Activated T-cell treated with anti-CD3 and anti-CD28 coated beads, Interleukin-2, amount 50 U/mL, for 24 hours (primary cell): ENCODE measurements at regions not wholly inside any gene's neighbourhood (a gene's known extent, or its start where the extent isn't known, plus 50 kb on each side); places are given as distances from the start of the nearest gene placed in this dataset.

Source experiments
- DNase-seq: peaks from one replicate; pipeline ENCODE4 v3.0.0-alpha.2; 2020
- H3K27ac Mint-ChIP-seq: 2 replicates; pipeline ENCODE4 v1.8.0; 2020; ENCODE audit warnings: mild to moderate bottlenecking, mixed read lengths
- H3K27me3 Mint-ChIP-seq: 2 replicates; pipeline ENCODE4 v1.8.0; 2020; ENCODE audit warnings: mixed read lengths
- H3K36me3 Mint-ChIP-seq: 2 replicates; pipeline ENCODE4 v1.8.0; 2020; ENCODE audit warnings: low read depth, mixed read lengths
- H3K4me1 Mint-ChIP-seq: 2 replicates; pipeline ENCODE4 v1.8.0; 2020; ENCODE audit warnings: low read depth, mixed read lengths
- H3K4me3 Mint-ChIP-seq: 2 replicates; pipeline ENCODE4 v1.8.0; 2020; ENCODE audit warnings: mild to moderate bottlenecking, moderate library complexity, mixed read lengths
- H3K9me3 Mint-ChIP-seq: 2 replicates; pipeline ENCODE4 v1.8.0; 2020; ENCODE audit warnings: mixed read lengths

DNA sequence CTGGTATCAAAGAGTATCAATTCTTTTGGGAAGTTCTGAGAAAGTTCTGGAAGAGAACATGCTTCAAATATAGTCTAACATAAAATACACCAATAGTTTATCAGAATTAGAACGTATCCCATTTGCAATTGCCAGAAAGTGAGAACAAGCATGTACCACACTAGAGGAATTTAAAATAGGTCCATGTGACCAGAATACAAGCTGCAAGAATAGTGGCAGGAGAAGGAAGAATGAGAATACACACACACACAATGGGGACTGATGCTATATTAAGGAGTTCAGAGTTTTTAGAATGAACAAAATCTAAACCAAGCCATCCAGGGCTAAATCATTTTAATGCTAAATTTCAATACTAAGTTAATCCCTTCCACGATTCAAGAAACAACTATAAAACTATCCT lies 99.1 kb upstream of the TMEM168 start:
- H3K27me3 Mint-ChIP-seq: no peaks in the 10 kb centered on the region
- H3K27ac Mint-ChIP-seq: no peak overlapping the region
- no peak overlapping the region for H3K4me3 Mint-ChIP-seq
- no peak for DNase-seq
- no peaks in the 10 kb centered on the region for H3K9me3 Mint-ChIP-seq
- H3K4me1 Mint-ChIP-seq: peaks cover 2% of the 10 kb centered on the region
- peaks cover 56% of the 10 kb centered on the region for H3K36me3 Mint-ChIP-seq

DNA sequence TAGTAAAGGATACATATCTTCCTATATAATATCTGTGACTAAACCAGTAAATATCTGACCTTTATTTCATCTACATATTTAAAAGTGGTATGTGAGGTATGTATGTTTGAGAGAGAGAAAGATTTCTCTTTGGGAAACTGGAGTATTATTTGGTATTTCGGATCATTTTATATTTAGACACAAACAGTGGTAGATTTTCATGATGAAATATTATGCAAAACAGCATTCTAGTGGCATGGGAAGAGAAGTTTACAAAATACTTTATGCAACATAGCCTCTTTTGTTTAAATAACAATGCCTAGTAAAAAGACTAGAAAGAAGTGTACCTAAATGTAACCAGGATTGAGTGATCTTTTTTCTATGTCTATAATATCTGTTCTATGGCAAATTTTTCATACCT lies 98.6 kb upstream of the TMEM168 start:
- DNase-seq: no peak
- H3K9me3 Mint-ChIP-seq: no peaks in the 10 kb centered on the region
- H3K36me3 Mint-ChIP-seq: peaks cover 55% of the 10 kb centered on the region
- H3K27ac Mint-ChIP-seq: no peak overlapping the region
- no peak overlapping the region for H3K4me3 Mint-ChIP-seq
- H3K27me3 Mint-ChIP-seq: no peaks in the 10 kb centered on the region
- H3K4me1 Mint-ChIP-seq: peaks cover 2% of the 10 kb centered on the region

DNA sequence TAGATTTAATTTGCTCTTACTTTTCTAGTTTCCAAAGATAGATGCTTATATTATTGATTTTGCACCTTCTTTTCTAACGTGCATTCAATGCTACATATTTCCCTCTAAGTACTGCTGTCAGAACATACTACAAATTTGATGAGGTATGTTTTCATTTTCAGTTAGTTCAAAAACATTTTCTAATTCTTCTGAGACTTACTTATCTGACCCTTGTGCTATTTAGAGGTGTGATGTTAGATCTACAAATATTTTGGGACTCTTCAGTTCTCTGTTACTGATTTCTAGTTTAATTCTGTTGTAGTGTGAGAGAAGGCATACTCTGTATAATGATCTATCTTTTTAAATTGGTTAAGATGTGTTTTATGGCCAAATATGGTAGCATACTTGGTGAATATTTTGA lies 97.8 kb upstream of the TMEM168 start:
- H3K36me3 Mint-ChIP-seq: peaks cover 48% of the 10 kb centered on the region
- H3K9me3 Mint-ChIP-seq: no peaks in the 10 kb centered on the region
- no peaks in the 10 kb centered on the region for H3K27me3 Mint-ChIP-seq
- DNase-seq: no peak
- H3K4me1 Mint-ChIP-seq: peaks cover 6% of the 10 kb centered on the region
- H3K4me3 Mint-ChIP-seq: no peak overlapping the region
- no peak overlapping the region for H3K27ac Mint-ChIP-seq

DNA sequence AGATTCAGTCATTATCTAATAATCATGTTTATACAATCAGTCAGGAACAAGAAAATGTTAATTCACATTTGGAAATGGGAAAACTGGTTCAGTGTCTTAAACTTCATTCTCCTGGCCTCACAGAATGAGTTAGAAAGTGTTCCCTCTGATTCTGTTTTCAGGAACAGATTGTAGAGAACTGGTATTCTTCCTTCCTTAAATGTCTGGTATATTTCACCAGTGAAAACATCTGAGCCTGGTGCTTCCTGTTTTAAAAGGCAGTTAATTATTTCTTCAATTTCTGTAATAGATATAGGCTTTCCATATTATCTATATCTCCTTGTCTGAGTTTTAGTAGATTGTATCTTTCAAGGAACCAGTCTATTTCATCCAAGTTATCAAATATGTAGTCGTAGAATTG lies 97.1 kb upstream of the TMEM168 start:
- peaks cover 6% of the 10 kb centered on the region for H3K4me1 Mint-ChIP-seq
- H3K36me3 Mint-ChIP-seq: peaks cover 45% of the 10 kb centered on the region
- H3K9me3 Mint-ChIP-seq: no peaks in the 10 kb centered on the region
- H3K4me3 Mint-ChIP-seq: no peak overlapping the region
- no peaks in the 10 kb centered on the region for H3K27me3 Mint-ChIP-seq
- DNase-seq: no peak
- H3K27ac Mint-ChIP-seq: no peak overlapping the region

DNA sequence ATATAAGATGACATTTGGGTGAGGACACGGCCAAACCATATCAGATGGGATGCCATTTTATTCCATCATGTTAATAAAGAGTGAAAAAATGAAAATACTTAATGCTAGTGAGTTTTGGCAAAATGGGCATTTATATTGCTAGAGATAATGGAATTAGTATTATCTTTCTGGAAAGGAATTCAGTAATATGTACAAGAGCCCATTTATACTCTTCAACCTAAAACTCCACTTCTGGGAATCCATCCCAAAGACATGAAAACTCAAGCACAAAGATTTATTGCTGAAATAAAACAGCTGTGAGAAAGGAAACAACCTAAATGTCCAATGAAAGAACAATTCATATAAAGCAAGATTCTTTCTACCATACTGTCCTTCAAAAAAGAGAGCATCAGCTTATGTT lies 96.0 kb upstream of the TMEM168 start:
- no peak overlapping the region for H3K27ac Mint-ChIP-seq
- no peaks in the 10 kb centered on the region for H3K27me3 Mint-ChIP-seq
- peaks cover 6% of the 10 kb centered on the region for H3K4me1 Mint-ChIP-seq
- no peaks in the 10 kb centered on the region for H3K9me3 Mint-ChIP-seq
- DNase-seq: no peak
- peaks cover 42% of the 10 kb centered on the region for H3K36me3 Mint-ChIP-seq
- H3K4me3 Mint-ChIP-seq: no peak overlapping the region

DNA sequence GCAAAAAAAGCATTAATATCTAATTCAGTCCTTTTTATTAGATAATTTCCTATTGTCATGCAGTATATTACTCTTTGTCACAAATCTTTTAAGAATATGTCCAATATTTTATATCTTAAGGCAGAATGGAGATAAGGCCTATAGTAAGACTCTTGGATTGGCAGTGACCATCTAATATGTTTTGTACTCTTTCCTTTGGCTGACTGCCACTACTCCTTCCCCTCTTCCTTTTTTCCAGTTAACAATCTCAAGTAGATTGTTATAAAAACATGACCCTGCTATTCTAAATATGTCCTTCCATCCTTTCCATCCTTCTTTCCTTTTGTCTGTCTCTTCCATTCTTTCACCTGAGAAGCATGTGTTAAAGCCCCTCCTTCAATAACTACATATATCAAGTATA lies 92.8 kb upstream of the TMEM168 start:
- H3K4me1 Mint-ChIP-seq: peaks cover 11% of the 10 kb centered on the region
- H3K27ac Mint-ChIP-seq: no peak overlapping the region
- DNase-seq: no peak
- H3K4me3 Mint-ChIP-seq: no peak overlapping the region
- no peaks in the 10 kb centered on the region for H3K27me3 Mint-ChIP-seq
- H3K9me3 Mint-ChIP-seq: no peaks in the 10 kb centered on the region
- peaks cover 39% of the 10 kb centered on the region for H3K36me3 Mint-ChIP-seq

DNA sequence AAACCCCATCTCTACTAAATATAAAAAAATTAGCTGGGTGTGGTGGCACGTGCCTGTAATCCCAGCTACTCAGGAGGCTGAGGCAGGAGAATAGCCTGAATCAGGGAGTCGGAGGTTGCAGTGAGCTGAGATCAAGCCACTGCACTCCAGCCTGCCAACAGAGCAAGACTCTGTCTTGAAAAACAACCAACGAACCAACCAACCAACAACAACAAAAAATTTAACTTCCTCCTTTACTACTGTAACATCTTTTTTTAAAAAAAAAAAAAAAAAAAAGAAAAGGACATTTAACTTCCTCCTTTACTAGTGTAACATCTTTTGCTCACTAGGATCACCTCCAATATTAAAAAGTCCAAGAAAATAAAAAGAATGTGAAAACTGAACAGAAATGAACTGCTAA lies 92.3 kb upstream of the TMEM168 start:
- peaks cover 38% of the 10 kb centered on the region for H3K36me3 Mint-ChIP-seq
- peaks cover 12% of the 10 kb centered on the region for H3K4me1 Mint-ChIP-seq
- H3K4me3 Mint-ChIP-seq: no peak overlapping the region
- H3K9me3 Mint-ChIP-seq: no peaks in the 10 kb centered on the region
- no peaks in the 10 kb centered on the region for H3K27me3 Mint-ChIP-seq
- no peak for DNase-seq
- no peak overlapping the region for H3K27ac Mint-ChIP-seq

DNA sequence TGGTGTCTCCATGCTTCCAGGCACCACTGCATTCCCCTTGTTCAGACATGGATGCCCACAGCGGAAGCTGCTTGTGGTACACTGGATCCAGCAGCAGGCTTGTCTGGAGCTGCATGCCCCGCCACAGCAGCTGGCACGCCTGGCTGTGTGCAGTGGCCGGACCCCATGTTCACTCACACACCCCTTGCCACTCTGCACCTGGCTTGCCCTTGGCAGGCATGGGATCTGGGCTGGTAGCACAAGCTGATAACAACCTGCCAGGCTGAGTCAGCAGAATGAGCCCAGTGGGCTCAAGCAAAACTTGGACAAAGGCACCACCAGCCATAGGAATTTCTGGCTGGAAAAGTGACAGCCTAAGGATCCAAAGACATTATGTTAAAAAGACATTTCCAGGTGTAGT lies 91.8 kb upstream of the TMEM168 start:
- Mint-ChIP-seq H3K27ac (no peak overlapping the region), H3K9me3 (no peaks in the 10 kb centered on the region), H3K4me3 (no peak overlapping the region), H3K27me3 (no peaks in the 10 kb centered on the region), H3K36me3 (peaks cover 35% of the 10 kb centered on the region), H3K4me1 (peaks cover 12% of the 10 kb centered on the region)
- DNase-seq: no peak

DNA sequence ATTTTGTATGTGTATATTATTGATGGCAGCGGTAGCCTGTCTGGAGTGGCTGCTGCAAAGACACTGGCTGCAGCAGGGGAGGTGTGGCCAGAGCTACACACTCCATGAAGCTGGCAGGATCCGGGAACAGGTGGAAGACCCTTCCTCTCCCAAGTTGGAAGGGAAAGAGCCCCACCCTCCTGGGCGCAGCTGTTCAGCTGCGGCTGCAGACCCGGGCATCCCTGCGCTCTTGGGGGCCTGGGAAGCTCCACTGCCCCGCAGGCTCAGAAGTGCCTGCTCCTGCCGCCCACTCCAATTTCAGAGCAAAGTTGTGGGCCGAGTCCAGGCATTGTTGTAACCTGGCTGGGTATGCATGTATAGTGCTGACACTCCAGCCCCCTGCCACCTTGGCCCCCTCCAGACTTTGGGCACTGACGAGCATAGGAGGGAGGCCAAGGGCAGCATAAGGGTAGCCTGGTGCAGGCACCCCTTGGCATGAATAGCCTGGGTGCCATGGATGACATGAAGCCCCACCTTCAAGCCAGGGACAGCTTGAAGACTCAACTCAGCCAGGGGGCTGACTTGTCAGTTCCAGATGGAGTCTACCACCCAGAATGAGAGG lies 90.7 kb upstream of the TMEM168 start:
- H3K4me1 Mint-ChIP-seq: peaks cover 13% of the 10 kb centered on the region
- no peak overlapping the region for H3K27ac Mint-ChIP-seq
- H3K36me3 Mint-ChIP-seq: peaks cover 29% of the 10 kb centered on the region
- no peak for DNase-seq
- no peaks in the 10 kb centered on the region for H3K27me3 Mint-ChIP-seq
- no peak overlapping the region for H3K4me3 Mint-ChIP-seq
- no peaks in the 10 kb centered on the region for H3K9me3 Mint-ChIP-seq

DNA sequence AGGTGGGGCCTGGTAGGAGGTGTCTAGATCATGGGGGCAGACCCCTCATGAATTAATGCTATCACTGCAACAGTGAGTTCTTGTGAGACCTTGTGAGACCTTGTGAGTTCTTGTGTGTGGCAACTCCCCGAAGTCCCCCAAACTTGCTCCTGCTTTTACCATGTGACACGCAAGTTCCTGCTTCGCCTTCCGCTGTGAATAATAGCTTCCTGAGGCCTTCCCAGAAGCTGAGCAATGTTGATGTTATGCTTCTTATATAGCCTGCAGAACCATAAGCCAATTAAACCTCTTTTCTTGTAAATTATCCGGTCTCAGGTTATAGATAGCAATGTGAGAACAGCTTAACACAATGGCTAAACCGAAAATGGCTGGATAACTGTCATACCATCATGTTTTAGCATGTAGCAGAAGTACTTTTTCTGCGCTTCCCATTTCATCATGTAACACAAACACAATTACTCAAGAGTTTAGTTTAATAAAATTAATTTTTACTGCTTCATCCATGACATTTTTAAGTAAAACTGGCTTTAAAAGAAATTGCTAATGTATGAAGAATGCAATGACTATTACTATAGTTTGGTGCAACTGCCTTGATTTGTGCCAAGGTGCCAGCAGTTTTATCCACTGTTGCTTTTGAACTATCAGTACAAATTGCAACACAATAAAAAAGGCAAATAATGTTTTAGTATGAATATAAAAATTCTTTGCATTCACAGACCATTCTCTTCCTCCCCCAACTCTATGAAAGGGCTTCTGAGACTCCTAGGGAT lies 87.7 kb upstream of the TMEM168 start:
- H3K36me3 Mint-ChIP-seq: peaks cover 16% of the 10 kb centered on the region
- H3K27me3 Mint-ChIP-seq: no peaks in the 10 kb centered on the region
- H3K9me3 Mint-ChIP-seq: peaks cover 2% of the 10 kb centered on the region
- no peak overlapping the region for H3K27ac Mint-ChIP-seq
- peaks cover 25% of the 10 kb centered on the region for H3K4me1 Mint-ChIP-seq
- DNase-seq: no peak
- H3K4me3 Mint-ChIP-seq: no peak overlapping the region

DNA sequence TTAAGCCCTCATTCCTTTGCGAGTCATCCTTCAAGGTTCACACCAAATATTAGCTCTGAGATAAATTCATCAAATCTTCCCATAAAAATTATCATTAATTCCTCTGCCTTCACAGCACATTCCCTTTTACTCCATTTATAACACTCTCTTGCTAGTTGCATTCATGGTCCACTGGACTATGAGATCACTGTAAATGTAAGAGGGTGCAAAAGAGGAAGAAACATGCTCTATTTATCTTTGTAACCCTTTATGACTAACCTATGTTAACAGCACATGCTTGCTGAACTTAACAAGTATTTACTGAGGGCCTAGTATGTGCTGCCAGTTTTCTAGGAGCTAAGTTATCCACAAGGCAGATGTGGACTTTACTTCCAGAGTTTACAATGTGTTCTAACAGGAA lies 86.7 kb upstream of the TMEM168 start:
- peaks cover 2% of the 10 kb centered on the region for H3K9me3 Mint-ChIP-seq
- no peak for DNase-seq
- H3K4me3 Mint-ChIP-seq: no peak overlapping the region
- no peak overlapping the region for H3K27ac Mint-ChIP-seq
- no peaks in the 10 kb centered on the region for H3K27me3 Mint-ChIP-seq
- peaks cover 32% of the 10 kb centered on the region for H3K4me1 Mint-ChIP-seq
- peaks cover 15% of the 10 kb centered on the region for H3K36me3 Mint-ChIP-seq

DNA sequence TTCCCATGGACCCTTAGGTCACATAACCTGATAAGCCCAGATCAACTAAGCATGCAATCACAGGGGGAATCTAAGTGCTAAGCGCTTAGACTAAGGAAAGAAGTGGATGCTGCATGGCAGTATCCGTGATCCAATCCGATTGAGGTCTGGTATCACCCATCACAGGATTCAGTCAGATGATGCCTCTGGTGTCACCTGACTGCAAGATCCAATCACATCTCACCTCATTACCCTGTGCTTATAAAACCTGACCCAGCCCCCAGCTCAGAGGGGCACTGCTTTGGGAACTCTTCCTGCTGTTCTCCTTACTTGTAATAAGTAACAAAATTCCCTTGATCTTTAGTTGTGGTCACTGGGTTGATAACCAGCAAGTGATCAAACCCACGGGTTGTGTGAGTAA lies 84.7 kb upstream of the TMEM168 start:
- no peak for DNase-seq

DNA sequence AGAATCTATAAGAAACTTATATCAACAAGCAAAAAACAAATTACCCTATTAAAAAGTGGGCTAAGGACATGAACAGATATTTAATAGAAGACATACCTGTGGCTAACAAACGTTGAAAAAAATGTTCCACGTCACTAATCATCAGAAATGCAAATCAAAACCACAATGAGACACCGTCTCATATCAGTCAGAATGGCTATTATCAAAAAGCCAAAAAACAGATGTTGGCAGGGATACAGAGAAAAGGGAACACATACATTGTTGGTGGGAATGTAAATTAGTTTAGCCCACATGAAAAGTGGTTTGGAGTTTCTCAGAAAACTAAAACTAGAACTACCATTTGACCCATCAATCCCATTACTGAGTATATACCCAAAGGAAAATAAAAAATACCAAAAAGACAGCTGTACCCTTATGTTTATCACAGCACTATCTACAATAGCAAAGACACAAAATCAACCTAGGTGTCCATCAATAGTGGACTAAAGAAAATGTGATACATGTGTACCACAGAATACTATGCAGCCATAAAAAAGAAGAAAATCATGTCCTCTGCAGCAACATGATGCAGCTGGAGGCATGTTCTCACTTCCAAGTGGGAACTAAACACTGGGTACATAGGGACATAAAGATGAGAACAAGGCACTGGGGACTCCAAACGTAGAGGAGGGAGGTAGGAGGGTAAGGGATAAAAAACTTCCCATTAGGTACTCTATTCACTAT lies 83.8 kb upstream of the TMEM168 start:
- Mint-ChIP-seq H3K36me3 (peaks cover 15% of the 10 kb centered on the region), H3K4me1 (peaks cover 37% of the 10 kb centered on the region), H3K27ac (no peak overlapping the region), H3K9me3 (peaks cover 2% of the 10 kb centered on the region), H3K4me3 (no peak overlapping the region), H3K27me3 (no peaks in the 10 kb centered on the region)
- DNase-seq: no peak

More for the DNA sequence above, 84.7 kb upstream of the TMEM168 start:
- H3K4me1 Mint-ChIP-seq: peaks cover 37% of the 10 kb centered on the region
- H3K27me3 Mint-ChIP-seq: no peaks in the 10 kb centered on the region
- H3K27ac Mint-ChIP-seq: no peak overlapping the region
- H3K4me3 Mint-ChIP-seq: no peak overlapping the region
- peaks cover 2% of the 10 kb centered on the region for H3K9me3 Mint-ChIP-seq
- peaks cover 15% of the 10 kb centered on the region for H3K36me3 Mint-ChIP-seq

DNA sequence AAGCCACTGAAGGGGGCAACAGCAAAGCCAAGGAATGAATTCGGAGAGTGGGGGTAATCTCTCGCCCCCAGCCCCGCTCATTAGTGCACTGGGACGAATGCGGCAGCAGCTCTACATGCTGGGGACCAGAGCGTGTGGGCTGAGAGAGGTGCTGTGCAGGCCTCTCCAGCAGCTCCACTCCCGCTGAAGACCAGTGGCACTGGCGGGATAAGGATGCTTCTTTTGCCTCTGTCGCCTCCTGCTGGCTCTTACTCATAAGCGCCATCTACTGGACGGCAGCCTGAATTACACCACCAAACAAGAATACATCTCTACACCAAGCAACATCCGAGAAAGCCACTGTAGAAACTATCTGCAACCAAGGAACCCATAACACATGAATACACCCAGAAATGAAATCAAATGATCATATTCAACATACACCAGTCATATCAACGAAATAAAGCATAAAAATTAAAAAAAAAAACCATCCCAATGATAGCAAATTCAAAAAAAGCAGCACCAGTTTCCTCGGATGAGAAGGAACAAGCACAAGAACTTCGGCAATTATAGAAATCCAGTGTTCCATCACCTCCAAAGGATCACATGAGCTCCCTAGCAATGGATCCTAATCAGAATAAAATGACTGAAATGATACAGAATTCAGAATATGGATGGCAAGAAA lies 79.0 kb upstream of the TMEM168 start:
- H3K4me1 Mint-ChIP-seq: peaks cover 32% of the 10 kb centered on the region
- H3K4me3 Mint-ChIP-seq: no peak overlapping the region
- no peaks in the 10 kb centered on the region for H3K9me3 Mint-ChIP-seq
- peak; percentile 68 for DNase-seq
- H3K27me3 Mint-ChIP-seq: no peaks in the 10 kb centered on the region
- peaks cover 3% of the 10 kb centered on the region for H3K36me3 Mint-ChIP-seq
- H3K27ac Mint-ChIP-seq: no peak overlapping the region

DNA sequence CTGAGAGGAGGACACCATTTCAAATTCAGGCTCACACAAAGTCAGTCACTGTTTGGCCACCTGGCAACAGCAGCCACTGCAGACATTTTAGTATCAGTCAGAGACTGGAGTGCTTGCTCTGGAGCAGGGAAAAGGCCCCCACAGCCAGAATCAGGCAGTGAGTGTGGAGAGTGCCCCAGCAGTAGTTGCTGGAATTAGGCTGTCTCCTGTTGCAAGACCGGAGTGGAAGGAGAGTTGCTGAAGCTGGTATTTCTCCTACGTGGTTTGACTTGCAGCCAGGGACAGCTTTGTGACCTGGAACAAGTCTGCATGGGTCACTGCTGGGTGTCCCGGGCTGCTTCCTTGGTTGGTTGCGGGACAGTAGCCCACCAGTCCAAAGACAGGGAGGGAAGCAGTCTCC lies 78.4 kb upstream of the TMEM168 start:
- Mint-ChIP-seq H3K4me1 (peaks cover 26% of the 10 kb centered on the region), H3K27me3 (no peaks in the 10 kb centered on the region), H3K9me3 (peaks cover 3% of the 10 kb centered on the region), H3K4me3 (no peak overlapping the region), H3K27ac (no peak overlapping the region), H3K36me3 (peaks cover 6% of the 10 kb centered on the region)
- DNase-seq: no peak
